ENCODE measurements at regions not wholly inside any gene's neighbourhood (a gene's known extent, or its start where the extent isn't known, plus 50 kb on each side); places are given as distances from the start of the nearest gene placed in this dataset.

GRCh38 chr15:70264738-70265465 lies 167.2 kb upstream of the TLE3 start:
- DNase-seq (ENCODE audit: extremely low spot score) = no peak
- Histone ChIP-seq H3K4me1 (ENCODE audit: insufficient read depth) (no peaks in the 10 kb centered on the region), H3K36me3 (ENCODE audit: insufficient read depth) (no peaks in the 10 kb centered on the region), H3K27ac (ENCODE audit: low read depth) (no peak overlapping the region), H3K4me3 (ENCODE audit: low read depth, low read length) (no peak overlapping the region)
- WGBS = 86% methylated on average over 8 of the region's 8 CpGs

DNA sequence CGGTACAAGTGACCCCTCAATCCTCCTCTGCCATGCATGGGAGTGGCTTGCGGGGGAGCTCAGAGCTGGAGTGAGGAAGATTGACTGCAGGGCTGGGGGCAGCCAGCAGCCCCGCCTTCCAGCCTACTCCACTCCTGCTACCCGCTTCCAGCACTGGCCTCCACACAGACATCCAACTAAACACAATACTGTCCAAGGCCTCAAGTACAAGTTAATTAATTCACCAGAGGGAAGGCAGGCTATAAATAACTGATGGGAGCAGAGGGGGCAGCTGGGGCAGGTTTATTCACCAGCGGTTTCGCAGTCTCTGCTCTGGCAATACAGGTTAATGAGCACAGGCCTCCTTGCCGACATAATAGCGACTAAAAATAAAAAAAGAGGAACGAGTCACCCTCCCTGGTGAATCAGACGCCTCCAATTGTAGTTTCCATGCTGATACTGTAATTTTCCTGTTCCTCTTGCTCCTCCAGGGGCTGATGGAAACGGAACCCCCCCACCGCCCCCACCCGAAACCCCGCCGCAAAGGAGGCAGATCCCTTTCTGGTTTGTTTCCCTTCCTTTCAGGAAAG lies 166.4 kb upstream of the TLE3 start:
- H3K36me3 ChIP-seq (ENCODE audit: insufficient read depth) = no peaks in the 10 kb centered on the region
- 66% methylated on average over 15 of the region's 15 CpGs for WGBS
- H3K4me1 ChIP-seq (ENCODE audit: insufficient read depth) = no peaks in the 10 kb centered on the region
- H3K27ac ChIP-seq (ENCODE audit: low read depth) = no peak overlapping the region
- DNase-seq (ENCODE audit: extremely low spot score) = no peak
- no peak overlapping the region for H3K4me3 ChIP-seq (ENCODE audit: low read depth, low read length)

DNA sequence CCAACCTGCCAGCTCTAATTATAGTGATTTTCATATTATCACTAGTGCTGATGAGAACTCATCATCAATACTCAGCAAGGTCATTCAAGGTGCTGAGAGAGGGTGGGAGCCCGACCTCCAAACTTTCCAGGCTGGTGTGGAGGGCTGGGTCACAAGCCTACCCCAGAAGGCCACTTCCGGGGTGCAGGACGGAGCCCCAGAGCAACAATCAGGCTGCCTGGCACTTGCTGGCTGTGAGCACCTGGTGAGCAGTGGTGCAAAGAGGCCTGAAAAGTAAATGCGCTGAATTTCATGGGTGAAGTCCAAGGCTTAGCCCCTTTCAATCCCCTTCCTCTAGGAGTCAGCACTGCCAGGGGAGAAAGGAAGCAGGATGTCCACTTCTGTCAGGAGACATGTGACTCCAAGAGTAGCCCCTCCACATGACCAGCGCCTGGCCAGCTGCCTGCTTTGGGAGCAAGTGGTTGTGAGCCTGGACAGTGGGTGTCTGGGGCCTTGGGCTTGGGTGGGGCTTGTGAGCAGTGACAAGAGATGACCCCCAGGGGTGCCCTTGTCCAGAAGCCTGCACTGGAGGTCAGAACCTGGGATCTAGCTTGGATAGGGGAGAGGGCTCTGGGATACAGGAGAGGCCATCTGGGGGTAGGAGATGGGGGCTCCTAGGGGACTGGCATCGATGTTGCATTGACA lies 165.0 kb upstream of the TLE3 start:
- no peaks in the 10 kb centered on the region for H3K36me3 ChIP-seq (ENCODE audit: insufficient read depth)
- no peak overlapping the region for H3K27ac ChIP-seq (ENCODE audit: low read depth)
- no peaks in the 10 kb centered on the region for H3K4me1 ChIP-seq (ENCODE audit: insufficient read depth)
- 90% methylated on average over 6 of the region's 6 CpGs for WGBS
- no peak for DNase-seq (ENCODE audit: extremely low spot score)
- H3K4me3 ChIP-seq (ENCODE audit: low read depth, low read length) = no peak overlapping the region

GRCh38 chr15:70262171-70262570 lies 164.5 kb upstream of the TLE3 start:
- 93% methylated on average over 2 of the region's 2 CpGs for WGBS
- H3K27ac ChIP-seq (ENCODE audit: low read depth) = no peak overlapping the region
- DNase-seq (ENCODE audit: extremely low spot score) = no peak
- H3K36me3 ChIP-seq (ENCODE audit: insufficient read depth) = no peaks in the 10 kb centered on the region
- no peak overlapping the region for H3K4me3 ChIP-seq (ENCODE audit: low read depth, low read length)
- no peaks in the 10 kb centered on the region for H3K4me1 ChIP-seq (ENCODE audit: insufficient read depth)

- H3K4me1 ChIP-seq (ENCODE audit: insufficient read depth) = no peaks in the 10 kb centered on the region
- WGBS = 95% methylated on average over 4 of the region's 4 CpGs
- H3K27ac ChIP-seq (ENCODE audit: low read depth) = no peak overlapping the region
- no peak for DNase-seq (ENCODE audit: extremely low spot score)
- H3K4me3 ChIP-seq (ENCODE audit: low read depth, low read length) = no peak overlapping the region
- H3K36me3 ChIP-seq (ENCODE audit: insufficient read depth) = no peaks in the 10 kb centered on the region
Measured at GRCh38 chr15:70261083-70261482, 163.4 kb upstream of the TLE3 start.

DNA sequence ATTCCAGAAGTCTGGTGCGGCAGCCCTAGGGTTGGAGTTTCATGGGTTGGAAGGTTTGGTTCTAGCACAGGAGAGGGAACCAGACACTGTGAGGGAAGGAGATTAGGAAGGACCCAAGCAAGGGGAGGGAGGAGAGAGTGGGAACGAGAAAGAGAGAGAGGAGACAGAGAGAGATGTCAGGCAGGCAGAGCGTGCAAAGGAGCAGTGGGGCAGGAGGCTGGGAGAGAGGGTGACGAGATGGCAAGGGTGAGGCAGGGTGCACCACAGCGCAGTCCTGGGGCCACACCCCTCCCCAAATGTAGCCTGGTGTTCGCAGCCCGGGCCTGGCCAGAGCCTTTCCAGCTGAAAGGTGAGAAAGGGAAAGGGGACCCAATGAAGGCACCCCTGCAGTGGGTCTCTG lies 162.9 kb upstream of the TLE3 start:
- WGBS = 96% methylated on average over 7 of the region's 7 CpGs
- no peak for DNase-seq (ENCODE audit: extremely low spot score)
- Histone ChIP-seq H3K4me3 (ENCODE audit: low read depth, low read length) (no peak overlapping the region), H3K27ac (ENCODE audit: low read depth) (no peak overlapping the region), H3K4me1 (ENCODE audit: insufficient read depth) (no peaks in the 10 kb centered on the region), H3K36me3 (ENCODE audit: insufficient read depth) (no peaks in the 10 kb centered on the region)

GRCh38 chr15:70259640-70260508 lies 162.2 kb upstream of the TLE3 start:
- no peaks in the 10 kb centered on the region for H3K36me3 ChIP-seq (ENCODE audit: insufficient read depth)
- DNase-seq (ENCODE audit: extremely low spot score) = no peak
- no peak overlapping the region for H3K27ac ChIP-seq (ENCODE audit: low read depth)
- WGBS = 87% methylated on average over 9 of the region's 9 CpGs
- H3K4me3 ChIP-seq (ENCODE audit: low read depth, low read length) = no peak overlapping the region
- no peaks in the 10 kb centered on the region for H3K4me1 ChIP-seq (ENCODE audit: insufficient read depth)

GRCh38 chr15:70259028-70259424 lies 161.3 kb upstream of the TLE3 start:
- 38% methylated on average over 11 of the region's 11 CpGs for WGBS
- no peak for DNase-seq (ENCODE audit: extremely low spot score)
- H3K27ac ChIP-seq (ENCODE audit: low read depth) = no peak overlapping the region
- H3K4me1 ChIP-seq (ENCODE audit: insufficient read depth) = no peaks in the 10 kb centered on the region
- H3K4me3 ChIP-seq (ENCODE audit: low read depth, low read length) = no peak overlapping the region
- H3K36me3 ChIP-seq (ENCODE audit: insufficient read depth) = no peaks in the 10 kb centered on the region

DNA sequence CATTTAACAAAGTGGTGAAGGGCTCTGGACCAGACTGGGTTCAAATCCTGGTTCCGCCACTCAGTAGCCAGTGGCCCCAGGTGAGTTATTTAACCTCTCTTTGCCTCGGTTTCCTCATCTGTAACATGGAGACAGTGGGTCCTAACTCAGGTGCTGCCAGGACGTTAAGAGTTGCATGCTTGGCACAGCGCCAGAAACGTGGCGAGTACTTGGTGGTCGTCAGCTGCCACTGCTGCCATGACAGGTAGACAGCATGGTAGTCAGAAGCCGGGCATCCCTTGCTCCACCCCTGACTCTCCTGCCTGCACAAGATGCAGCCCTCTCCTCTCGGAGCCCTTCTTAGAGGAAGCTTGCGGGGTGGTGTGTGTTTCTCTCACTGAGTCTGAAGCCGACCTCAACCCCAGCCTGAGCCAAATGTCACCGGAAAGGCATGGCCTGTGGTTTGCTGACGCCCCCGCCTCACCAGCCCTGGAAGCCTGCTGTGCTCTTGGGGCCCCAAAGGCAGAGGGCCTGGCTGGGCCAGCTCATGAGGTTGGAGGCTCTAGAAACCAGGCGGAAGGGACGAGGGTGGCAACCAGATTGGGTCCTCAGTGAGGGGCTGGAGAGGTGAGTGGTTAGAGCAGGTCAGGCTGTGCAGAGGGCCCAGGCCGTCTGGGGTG lies 160.8 kb upstream of the TLE3 start:
- Histone ChIP-seq H3K27ac (ENCODE audit: low read depth) (no peak overlapping the region), H3K4me1 (ENCODE audit: insufficient read depth) (no peaks in the 10 kb centered on the region), H3K36me3 (ENCODE audit: insufficient read depth) (no peaks in the 10 kb centered on the region), H3K4me3 (ENCODE audit: low read depth, low read length) (no peak overlapping the region)
- WGBS = 55% methylated on average over 17 of the region's 17 CpGs
- no peak for DNase-seq (ENCODE audit: extremely low spot score)

DNA sequence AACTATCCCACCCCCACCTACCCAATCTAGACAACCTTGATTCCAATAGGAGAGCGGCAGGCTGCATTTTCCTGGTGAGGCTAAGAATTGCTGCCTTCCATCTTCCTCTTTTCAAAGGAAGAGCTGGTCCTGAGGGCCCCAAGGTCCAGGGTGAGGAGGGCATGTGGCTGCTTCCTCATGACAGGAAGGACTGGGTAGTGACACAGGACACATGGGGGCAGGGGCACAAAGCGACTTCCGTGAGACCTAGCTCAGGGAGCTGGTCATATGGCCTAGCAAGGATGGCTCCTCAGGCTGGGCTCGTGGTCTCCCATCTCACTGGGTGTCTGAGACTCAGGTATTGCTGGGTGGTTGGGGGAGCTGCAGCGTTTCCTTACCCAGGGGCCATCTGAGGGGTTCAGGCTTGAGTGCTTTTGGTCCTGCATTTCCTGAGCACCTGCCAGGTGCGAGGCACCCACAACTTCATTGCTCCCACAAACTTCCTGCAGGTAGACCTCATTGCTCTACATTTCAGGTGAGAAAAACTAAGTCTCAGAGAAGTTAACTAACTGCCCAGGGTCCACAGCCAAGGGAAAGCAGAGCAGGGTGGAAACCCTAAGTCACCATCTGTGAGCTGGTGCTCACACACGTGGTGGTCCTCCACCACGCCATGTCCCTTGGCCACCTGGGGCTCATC lies 160.0 kb upstream of the TLE3 start:
- Histone ChIP-seq H3K4me1 (ENCODE audit: insufficient read depth) (no peaks in the 10 kb centered on the region), H3K27ac (ENCODE audit: low read depth) (no peak overlapping the region), H3K4me3 (ENCODE audit: low read depth, low read length) (no peak overlapping the region), H3K36me3 (ENCODE audit: insufficient read depth) (no peaks in the 10 kb centered on the region)
- 86% methylated on average over 8 of the region's 8 CpGs for WGBS
- no peak for DNase-seq (ENCODE audit: extremely low spot score)

DNA sequence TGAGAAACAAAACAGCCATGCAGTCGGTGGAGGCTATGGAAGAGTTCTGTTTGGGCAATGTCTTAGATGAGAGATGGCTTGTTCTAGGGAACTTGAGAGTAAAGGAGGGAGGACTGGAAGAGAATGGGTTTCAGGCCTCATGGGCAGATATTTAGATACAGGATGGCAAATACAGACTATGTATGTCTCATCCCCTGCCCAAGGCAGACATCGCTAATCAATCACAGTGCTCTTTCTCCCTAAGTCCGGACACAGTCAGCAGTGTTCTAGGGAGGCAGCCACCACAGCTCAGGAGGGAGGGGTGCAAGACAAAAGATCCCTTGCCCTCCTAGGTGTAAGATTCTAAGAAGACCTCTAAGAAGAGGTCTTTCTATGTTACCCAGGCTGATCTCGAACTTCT lies 159.3 kb upstream of the TLE3 start:
- H3K4me3 ChIP-seq (ENCODE audit: low read depth, low read length) = no peak overlapping the region
- no peaks in the 10 kb centered on the region for H3K36me3 ChIP-seq (ENCODE audit: insufficient read depth)
- no peak overlapping the region for H3K27ac ChIP-seq (ENCODE audit: low read depth)
- DNase-seq (ENCODE audit: extremely low spot score) = no peak
- H3K4me1 ChIP-seq (ENCODE audit: insufficient read depth) = no peaks in the 10 kb centered on the region
- WGBS = 89% methylated on average over 4 of the region's 4 CpGs

DNA sequence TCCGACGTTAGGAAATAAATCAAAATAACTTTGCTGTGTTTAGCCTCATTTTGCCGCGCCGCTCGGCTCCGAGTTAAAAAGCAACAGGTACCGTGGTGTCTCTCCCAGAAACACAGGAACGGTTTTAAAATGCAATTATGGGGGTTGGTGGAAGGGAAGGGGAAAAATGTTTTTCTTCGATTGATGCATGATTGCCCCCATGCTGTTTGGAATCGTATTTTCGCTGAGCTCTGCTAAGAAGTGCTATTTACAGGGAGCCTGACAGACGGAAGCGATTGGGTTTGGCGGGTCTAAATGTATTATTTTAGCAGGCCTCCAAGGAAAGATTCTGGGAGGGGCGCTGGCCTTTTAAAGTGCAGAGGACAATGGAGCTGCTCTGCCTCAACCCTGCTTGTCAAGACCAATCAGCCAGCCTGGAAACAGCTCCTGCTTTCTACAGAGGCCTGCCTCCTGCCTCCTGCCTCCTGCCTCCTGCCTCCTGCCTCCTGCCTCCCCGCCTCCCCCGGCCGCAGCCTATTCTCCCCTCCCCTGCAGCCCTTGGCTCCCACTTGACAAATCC lies 156.7 kb upstream of the TLE3 start:
- Histone ChIP-seq H3K36me3 (ENCODE audit: insufficient read depth) (no peaks in the 10 kb centered on the region), H3K27ac (ENCODE audit: low read depth) (no peak overlapping the region), H3K4me1 (ENCODE audit: insufficient read depth) (no peaks in the 10 kb centered on the region), H3K4me3 (ENCODE audit: low read depth, low read length) (no peak overlapping the region)
- DNase-seq (ENCODE audit: extremely low spot score) = no peak
- 74% methylated on average over 19 of the region's 19 CpGs for WGBS
